GM21423 (cell line): ENCODE measurements at regions not wholly inside any gene's neighbourhood (a gene's known extent, or its start where the extent isn't known, plus 50 kb on each side); places are given as distances from the start of the nearest gene placed in this dataset.

ENCODE experiments used
- ATAC-seq: cut with Tn5 transposase; IDR thresholded peaks from one replicate; pipeline ENCODE4 v1.9.1; 2021; ENCODE audit warnings: mild to moderate bottlenecking, moderate library complexity; ENCODE audit not compliant: unreplicated experiment

- peak; percentile 65 for ATAC-seq
Measured at GRCh38 chr6:8731874-8732273, 296.5 kb upstream of the SLC35B3 start.

- ATAC-seq = no peak
Measured at GRCh38 chr6:8710668-8711431, 275.5 kb upstream of the SLC35B3 start.

DNA sequence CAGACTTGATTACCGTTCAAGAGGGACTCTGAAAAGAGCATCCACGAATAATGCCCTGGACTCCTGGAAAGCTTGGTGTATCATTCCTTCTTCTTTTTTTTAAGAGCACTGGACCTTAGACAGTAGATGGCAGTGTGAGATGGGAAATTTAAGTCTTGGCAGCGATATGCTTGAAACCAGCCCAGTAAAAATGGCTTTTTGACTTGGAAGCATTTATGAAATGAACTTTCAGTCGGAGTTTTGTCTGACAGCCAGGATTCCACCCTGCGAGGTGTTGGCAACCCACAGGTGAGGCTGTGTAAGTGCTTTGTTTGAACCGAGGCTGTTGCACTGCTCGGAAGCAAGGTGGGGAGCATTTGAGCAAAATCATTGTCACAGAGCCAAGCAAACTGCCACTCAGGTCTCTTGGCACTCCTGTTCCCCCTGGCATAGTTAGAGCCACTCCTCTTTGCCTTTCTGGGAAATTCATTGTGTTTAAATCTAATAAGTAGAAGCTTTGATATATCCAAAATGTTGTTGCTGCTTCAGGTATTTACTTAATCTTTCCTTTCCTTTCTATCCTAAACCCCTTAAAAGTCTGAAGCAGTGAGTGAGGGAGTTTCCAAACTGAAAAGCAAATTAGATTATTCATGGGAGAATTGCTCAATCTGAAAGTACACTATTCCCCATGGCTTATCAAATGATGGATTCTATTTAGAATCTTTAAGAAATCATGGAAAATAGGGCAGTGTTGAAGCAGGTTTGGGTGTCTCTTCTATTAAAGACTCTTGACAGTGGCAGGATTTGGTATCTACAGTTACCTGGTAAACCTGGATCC lies 272.8 kb upstream of the SLC35B3 start:
- ATAC-seq = no peak

GRCh38 chr6:8707369-8707768 lies 272.0 kb upstream of the SLC35B3 start:
- no peak for ATAC-seq

DNA sequence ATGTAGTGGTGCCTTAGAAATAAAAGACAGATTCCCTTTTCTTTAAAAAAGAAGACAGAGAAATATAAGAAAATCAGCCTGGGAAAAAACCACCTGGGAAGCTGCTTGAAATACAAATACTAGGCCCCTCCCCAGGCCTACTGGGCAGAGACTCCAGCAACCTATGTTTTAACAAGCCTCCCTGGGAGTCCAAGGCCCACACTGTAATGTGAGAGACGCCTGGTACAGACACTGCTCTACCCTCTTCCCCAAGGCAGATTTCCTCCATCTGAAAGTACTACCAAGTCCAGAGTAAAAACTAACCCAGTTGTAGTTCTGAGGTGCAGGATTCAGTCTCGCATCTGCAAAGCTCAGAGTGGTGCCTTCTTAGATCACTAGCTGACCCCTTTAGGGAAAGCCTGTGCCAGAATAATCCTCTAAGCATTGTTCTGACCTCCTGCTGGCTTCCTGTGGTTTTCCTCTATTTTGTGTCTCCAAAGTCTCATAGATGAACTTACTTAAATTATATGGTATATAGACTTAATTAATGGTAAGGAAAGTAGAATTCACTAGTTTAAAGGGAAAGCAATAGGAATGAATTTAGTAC lies 270.2 kb upstream of the SLC35B3 start:
- no peak for ATAC-seq

GRCh38 chr6:8703059-8703458 lies 267.7 kb upstream of the SLC35B3 start:
- no peak for ATAC-seq

DNA sequence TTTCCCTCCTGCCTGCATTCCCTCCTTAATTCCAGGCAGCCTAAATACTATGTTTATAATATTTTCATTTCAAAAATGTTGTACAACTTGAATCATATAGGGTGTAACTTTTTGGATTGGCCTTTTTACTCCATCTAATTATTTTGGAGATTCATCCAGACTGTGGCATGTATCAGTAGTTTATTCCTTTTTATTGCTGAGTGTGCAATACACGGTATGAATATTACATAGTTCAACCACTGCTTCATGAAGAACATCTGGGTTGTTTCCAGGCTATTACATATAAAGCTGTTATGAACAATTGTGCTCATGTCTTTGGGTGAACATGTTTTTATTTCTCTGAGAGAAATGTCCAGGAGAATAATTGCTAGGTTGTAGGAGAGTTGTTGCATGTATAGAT lies 253.5 kb upstream of the SLC35B3 start:
- no peak for ATAC-seq

GRCh38 chr6:8686077-8686476 lies 250.7 kb upstream of the SLC35B3 start:
- no peak for ATAC-seq

GRCh38 chr6:8683204-8683603 lies 247.9 kb upstream of the SLC35B3 start:
- ATAC-seq = no peak

- ATAC-seq = no peak
Measured at GRCh38 chr6:8679823-8680222, 244.5 kb upstream of the SLC35B3 start.

DNA sequence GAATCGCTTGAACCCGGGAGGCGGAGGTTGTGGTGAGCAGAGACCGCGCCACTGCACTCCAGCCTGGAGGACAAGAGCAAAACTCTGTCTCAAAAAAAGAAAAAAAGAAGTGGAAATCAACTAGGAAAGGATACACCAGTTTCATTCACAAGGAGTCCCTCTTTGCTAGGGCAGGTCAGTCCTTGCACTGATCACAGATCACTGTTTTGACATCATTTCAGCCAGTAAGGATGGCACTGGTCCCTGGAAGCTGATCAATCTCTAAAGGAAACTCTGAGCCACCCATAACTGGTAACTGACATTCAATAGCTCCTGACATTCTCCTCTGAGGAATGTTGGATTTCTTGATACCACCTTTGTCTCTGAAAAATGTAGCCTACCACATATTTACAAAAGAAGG lies 243.1 kb upstream of the SLC35B3 start:
- ATAC-seq = no peak

- ATAC-seq = no peak
Measured at GRCh38 chr6:8674126-8674525, 238.8 kb upstream of the SLC35B3 start.

DNA sequence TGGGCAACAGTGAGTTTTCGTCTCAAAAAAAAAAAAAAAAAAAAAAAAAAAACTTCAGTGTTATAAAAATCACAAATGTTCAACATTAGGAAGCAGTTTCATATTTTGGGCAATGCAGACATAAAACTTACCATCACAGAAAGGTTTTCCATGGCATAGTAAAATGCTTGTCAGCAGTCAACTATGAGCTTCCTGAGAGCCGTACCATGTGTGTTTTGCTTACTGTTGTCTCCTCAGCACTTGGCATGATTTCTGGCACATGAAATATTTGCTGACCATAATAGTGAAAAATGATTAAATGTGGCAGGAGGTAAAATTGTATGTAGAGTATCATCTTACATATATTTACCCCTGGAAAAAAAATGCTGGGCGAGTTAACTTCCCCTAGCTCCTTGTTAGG lies 237.5 kb upstream of the SLC35B3 start:
- no peak for ATAC-seq

DNA sequence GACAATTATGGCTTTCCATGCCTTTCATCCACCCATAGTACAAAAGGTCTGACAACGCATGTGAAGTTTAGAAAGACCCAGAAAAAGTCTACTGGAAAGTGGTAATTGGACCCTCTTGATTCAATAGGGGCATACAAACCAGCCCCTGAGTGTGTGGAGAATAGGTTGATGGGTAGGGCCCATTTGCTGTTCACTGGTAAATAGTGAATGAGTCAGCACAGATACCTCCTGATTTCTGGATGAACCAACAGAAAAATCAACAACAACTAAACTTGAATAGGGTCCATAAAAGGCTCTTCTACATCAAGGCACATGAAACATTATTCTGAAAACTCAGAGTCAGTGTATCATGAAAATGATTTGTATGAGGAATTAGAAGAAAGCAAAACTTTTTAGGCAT lies 235.4 kb upstream of the SLC35B3 start:
- no peak for ATAC-seq

GRCh38 chr6:8664700-8665099 lies 229.4 kb upstream of the SLC35B3 start:
- ATAC-seq = no peak

GRCh38 chr6:8664070-8664469 lies 228.7 kb upstream of the SLC35B3 start:
- ATAC-seq = no peak

DNA sequence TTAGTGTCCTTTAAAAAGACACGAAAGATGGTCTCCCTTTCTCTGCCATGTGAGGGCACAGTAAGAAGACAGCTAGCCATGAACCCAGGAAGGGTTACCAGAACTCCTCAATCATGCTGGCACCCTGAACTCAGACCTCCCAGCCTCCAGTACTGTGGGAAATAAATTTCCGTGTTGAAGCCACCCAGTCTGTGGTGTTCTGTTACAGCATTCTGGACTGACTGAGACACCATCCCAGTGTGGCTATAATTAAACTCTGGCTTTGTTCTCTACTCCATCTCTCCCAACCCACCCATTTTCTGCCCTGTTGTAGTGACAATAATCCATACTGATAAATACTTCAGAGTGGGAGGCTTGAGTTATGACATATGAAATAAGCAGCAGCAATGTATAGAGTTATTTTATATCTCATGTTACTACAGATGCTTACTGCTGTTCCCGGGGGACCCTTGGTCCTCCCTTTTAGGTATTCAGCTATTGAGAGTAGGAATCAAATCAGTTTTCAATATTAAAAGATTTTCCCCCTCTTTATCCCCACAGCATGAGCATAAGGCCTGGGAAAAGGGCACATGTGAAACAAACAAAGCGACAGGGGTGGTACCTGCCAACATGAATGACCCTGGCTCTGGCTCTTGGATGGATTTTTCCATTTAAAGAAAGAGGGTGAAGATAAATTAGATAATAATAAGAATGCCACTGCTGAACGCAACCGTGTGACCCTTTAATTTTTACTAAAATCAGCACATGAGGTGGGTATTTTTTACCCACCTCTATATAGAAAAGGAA lies 224.3 kb upstream of the SLC35B3 start:
- ATAC-seq = no peak

DNA sequence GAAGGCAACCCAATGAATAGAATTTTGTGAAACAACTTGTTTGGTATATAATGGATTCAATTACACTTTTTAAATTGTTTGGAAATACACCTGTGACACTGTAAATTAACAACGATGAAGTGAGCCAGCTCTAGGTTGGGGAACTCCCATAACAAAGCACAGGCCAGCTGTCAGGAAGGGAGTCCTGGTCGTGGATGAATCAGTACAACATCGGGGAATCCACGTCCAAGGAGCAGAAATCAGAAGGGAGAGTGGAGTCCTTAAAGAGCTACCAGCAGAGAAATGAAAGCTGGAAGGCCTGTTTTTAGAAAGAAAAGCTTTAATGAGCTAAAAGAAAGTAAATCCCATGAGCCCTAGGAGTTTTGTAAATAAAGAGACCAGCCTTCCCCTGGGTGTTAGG lies 223.1 kb upstream of the SLC35B3 start:
- ATAC-seq = no peak

GRCh38 chr6:8657522-8657921 lies 222.2 kb upstream of the SLC35B3 start:
- ATAC-seq = no peak

- ATAC-seq = no peak
Measured at GRCh38 chr6:8655670-8656454, 220.5 kb upstream of the SLC35B3 start.
